ENCODE measurements at regions not wholly inside any gene's neighbourhood (a gene's known extent, or its start where the extent isn't known, plus 50 kb on each side); places are given as distances from the start of the nearest gene placed in this dataset.

- TF ChIP-seq CTCF (IDR thresholded peaks at IDR 0.05) (no peak), EZH2phosphoT487 (IDR thresholded peaks at IDR 0.05) (no peak), EZH2 (IDR thresholded peaks at IDR 0.05) (no peak)
- no peak overlapping the region for H3K4me3 ChIP-seq
- H3K36me3 Mint-ChIP-seq, result no peaks in the 10 kb centered on the region
- no peaks in the 10 kb centered on the region for H3K79me2 ChIP-seq (ENCODE audit: low read depth)
- no peaks in the 10 kb centered on the region for H3K27me3 ChIP-seq
- H3K9me3 ChIP-seq (ENCODE audit: low read depth), result no peaks in the 10 kb centered on the region
- H3K36me3 ChIP-seq, result no peaks in the 10 kb centered on the region
- no peak overlapping the region for H3K27ac Mint-ChIP-seq
- H3K4me1 Mint-ChIP-seq, result no peaks in the 10 kb centered on the region
- peak; percentile 15 for DNase-seq (ENCODE audit: low spot score)
- no peaks in the 10 kb centered on the region for H3K4me1 ChIP-seq
- H4K20me1 ChIP-seq (ENCODE audit: low read depth), result no peaks in the 10 kb centered on the region
- no peaks in the 10 kb centered on the region for H3K27me3 Mint-ChIP-seq (ENCODE audit: insufficient read depth, low read depth)
- H3F3A ChIP-seq (ENCODE audit: low read depth), result no peaks in the 10 kb centered on the region
- H3K9me3 Mint-ChIP-seq, result no peaks in the 10 kb centered on the region
- H3K4me2 ChIP-seq, result no peak overlapping the region
- H3K9ac ChIP-seq, result no peak overlapping the region
- H3K27ac ChIP-seq, result no peak overlapping the region
- no peak overlapping the region for H3K4me3 Mint-ChIP-seq
- no peak overlapping the region for H2AFZ ChIP-seq (replicated peaks)
Measured at GRCh38 chr14:86892152-86892956, 1100.6 kb downstream of the GALC start.

DNA sequence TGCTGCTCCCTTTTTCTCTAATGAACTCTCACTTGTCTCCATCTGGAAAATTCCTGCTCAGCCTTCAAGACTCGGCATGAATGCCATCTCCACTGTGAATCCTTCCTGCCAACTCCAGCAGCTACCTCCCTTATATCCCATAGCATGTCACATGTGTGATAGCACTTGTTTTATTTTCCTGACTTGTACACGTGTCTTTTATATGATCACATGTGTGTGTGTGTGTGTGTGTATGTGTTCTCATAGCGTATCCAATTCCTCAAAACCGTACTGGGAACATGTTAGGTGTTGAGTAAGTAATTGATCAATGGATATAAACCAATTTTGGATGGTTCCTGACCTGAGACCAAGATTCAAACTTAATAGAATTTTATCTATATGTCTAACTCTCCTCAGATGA, 1107.7 kb downstream of the GALC start:
- Mint-ChIP-seq H3K27me3 (ENCODE audit: insufficient read depth, low read depth) (peaks cover 3% of the 10 kb centered on the region), H3K9me3 (no peaks in the 10 kb centered on the region), H3K36me3 (no peaks in the 10 kb centered on the region), H3K27ac (no peak overlapping the region), H3K4me3 (no peak overlapping the region), H3K4me1 (no peaks in the 10 kb centered on the region)
- H3F3A ChIP-seq (ENCODE audit: low read depth), result no peaks in the 10 kb centered on the region
- H2AFZ ChIP-seq (replicated peaks), result no peak overlapping the region
- H3K79me2 ChIP-seq (ENCODE audit: low read depth), result no peaks in the 10 kb centered on the region
- DNase-seq (ENCODE audit: low spot score), result no peak
- H3K27me3 ChIP-seq, result no peaks in the 10 kb centered on the region
- H3K4me1 ChIP-seq, result no peaks in the 10 kb centered on the region
- no peak overlapping the region for H3K9ac ChIP-seq
- no peaks in the 10 kb centered on the region for H3K9me3 ChIP-seq (ENCODE audit: low read depth)
- no peak overlapping the region for H3K4me3 ChIP-seq
- H4K20me1 ChIP-seq (ENCODE audit: low read depth), result no peaks in the 10 kb centered on the region
- H3K36me3 ChIP-seq, result no peaks in the 10 kb centered on the region
- H3K27ac ChIP-seq, result no peak overlapping the region
- H3K4me2 ChIP-seq, result no peak overlapping the region
- TF ChIP-seq EZH2phosphoT487 (IDR thresholded peaks at IDR 0.05) (no peak), EZH2 (IDR thresholded peaks at IDR 0.05) (no peak), CTCF (IDR thresholded peaks at IDR 0.05) (no peak)

DNA sequence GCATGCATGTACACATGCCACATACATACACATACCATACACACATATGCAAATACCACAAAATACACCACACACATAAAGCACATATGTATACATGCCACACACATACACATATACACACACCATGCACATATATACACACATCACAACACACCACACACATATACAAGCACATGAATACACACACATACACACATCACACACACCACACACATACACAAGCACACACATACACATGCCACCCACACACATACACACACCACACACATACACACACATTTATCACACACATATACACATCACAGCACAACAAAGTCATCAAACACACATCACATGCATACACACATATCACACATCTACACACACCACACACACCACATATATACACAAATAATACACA, 1108.5 kb downstream of the GALC start:
- Mint-ChIP-seq H3K36me3 (no peaks in the 10 kb centered on the region), H3K4me3 (no peak overlapping the region), H3K27me3 (ENCODE audit: insufficient read depth, low read depth) (peaks cover 3% of the 10 kb centered on the region), H3K4me1 (no peaks in the 10 kb centered on the region), H3K9me3 (no peaks in the 10 kb centered on the region), H3K27ac (no peak overlapping the region)
- TF ChIP-seq EZH2phosphoT487 (IDR thresholded peaks at IDR 0.05), result no peak
- Histone ChIP-seq H3K4me1 (no peaks in the 10 kb centered on the region), H3K27me3 (no peaks in the 10 kb centered on the region), H3F3A (ENCODE audit: low read depth) (no peaks in the 10 kb centered on the region), H3K9ac (no peak overlapping the region), H3K4me3 (no peak overlapping the region), H2AFZ (replicated peaks) (no peak overlapping the region), H3K79me2 (ENCODE audit: low read depth) (no peaks in the 10 kb centered on the region), H3K9me3 (ENCODE audit: low read depth) (no peaks in the 10 kb centered on the region), H3K4me2 (no peak overlapping the region), H4K20me1 (ENCODE audit: low read depth) (no peaks in the 10 kb centered on the region), H3K27ac (no peak overlapping the region), H3K36me3 (no peaks in the 10 kb centered on the region)
- DNase-seq (ENCODE audit: low spot score), result no peak

DNA sequence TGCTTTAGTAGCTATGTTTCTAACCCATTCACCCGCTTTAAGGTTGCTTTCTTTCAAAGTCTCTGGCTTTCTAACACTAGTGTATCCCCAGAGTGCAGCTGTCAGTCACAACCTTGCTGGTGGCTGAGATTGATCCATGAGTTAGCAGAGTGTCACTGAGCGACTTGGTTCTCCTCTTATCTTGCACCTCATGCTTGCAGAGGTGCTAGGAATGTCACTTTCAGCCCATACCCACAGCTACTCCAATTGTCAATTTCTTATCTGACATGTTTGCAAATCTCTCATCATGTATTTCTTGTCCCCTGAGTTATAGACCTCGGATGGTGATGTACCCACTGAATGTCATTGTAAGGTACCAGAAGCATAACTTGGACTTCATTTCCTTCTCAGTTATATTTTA, 1110.2 kb downstream of the GALC start:
- H3K4me1 ChIP-seq, result no peaks in the 10 kb centered on the region
- Mint-ChIP-seq H3K9me3 (no peaks in the 10 kb centered on the region), H3K4me1 (no peaks in the 10 kb centered on the region), H3K36me3 (no peaks in the 10 kb centered on the region), H3K27ac (no peak overlapping the region), H3K27me3 (ENCODE audit: insufficient read depth, low read depth) (peaks cover 3% of the 10 kb centered on the region), H3K4me3 (no peak overlapping the region)
- no peak overlapping the region for H3K9ac ChIP-seq
- H2AFZ ChIP-seq (replicated peaks), result no peak overlapping the region
- H4K20me1 ChIP-seq (ENCODE audit: low read depth), result no peaks in the 10 kb centered on the region
- no peaks in the 10 kb centered on the region for H3K9me3 ChIP-seq (ENCODE audit: low read depth)
- no peaks in the 10 kb centered on the region for H3K79me2 ChIP-seq (ENCODE audit: low read depth)
- H3F3A ChIP-seq (ENCODE audit: low read depth), result no peaks in the 10 kb centered on the region
- H3K36me3 ChIP-seq, result no peaks in the 10 kb centered on the region
- H3K27ac ChIP-seq, result no peak overlapping the region
- no peak for DNase-seq (ENCODE audit: low spot score)
- H3K4me3 ChIP-seq, result no peak overlapping the region
- H3K27me3 ChIP-seq, result no peaks in the 10 kb centered on the region
- TF ChIP-seq CTCF (IDR thresholded peaks at IDR 0.05), result no peak
- no peak for TF ChIP-seq EZH2 (IDR thresholded peaks at IDR 0.05)
- no peak for TF ChIP-seq EZH2phosphoT487 (IDR thresholded peaks at IDR 0.05)
- no peak overlapping the region for H3K4me2 ChIP-seq

Data from neural progenitor cell (in vitro differentiated cells).